Fibroblast of the aortic adventitia (primary cell): ENCODE measurements at regions not wholly inside any gene's neighbourhood (a gene's known extent, or its start where the extent isn't known, plus 50 kb on each side); places are given as distances from the start of the nearest gene placed in this dataset.
A peak's percentile ranks its signal among the peaks of the same experiment; 100 is the strongest.

Experiments
- DNase-seq: peaks from one replicate; pipeline ENCODE4 v3.0.0-alpha.2; 2010; ENCODE audit warnings: low read depth
- H3K4me3 ChIP-seq: 2 replicates; pipeline ENCODE4 v1.5.1; 2011; ENCODE audit warnings: low read depth, mild to moderate bottlenecking, control low read depth, low read length, moderate library complexity
- CTCF ChIP-seq: IDR thresholded peaks from 2 replicates; pipeline ENCODE4 v1.5.1; 2011; ENCODE audit warnings: mild to moderate bottlenecking, low read length, control low read depth, inconsistent platforms; ENCODE audit not compliant: insufficient read depth

- no peak overlapping the region for H3K4me3 ChIP-seq
- TF ChIP-seq CTCF = no peak
- DNase-seq = no peak
Observed at GRCh38 chr9:16025627-16026026, 472.8 kb downstream of the CCDC171 start.

- DNase-seq = no peak
- TF ChIP-seq CTCF = no peak
Observed at GRCh38 chr9:16026886-16027285, 474.0 kb downstream of the CCDC171 start.

GRCh38 chr9:16028548-16028947 lies 475.7 kb downstream of the CCDC171 start:
- DNase-seq = no peak
- TF ChIP-seq CTCF = peak; percentile 17
- H3K4me3 ChIP-seq = no peak overlapping the region

More at GRCh38 chr9:16026886-16027285, 474.0 kb downstream of the CCDC171 start:
- no peak overlapping the region for H3K4me3 ChIP-seq

GRCh38 chr9:16029046-16029615 lies 476.3 kb downstream of the CCDC171 start:
- H3K4me3 ChIP-seq = no peak overlapping the region
- no peak for DNase-seq
- TF ChIP-seq CTCF = no peak

GRCh38 chr9:16029796-16030363 lies 477.0 kb downstream of the CCDC171 start:
- TF ChIP-seq CTCF = no peak

GRCh38 chr9:16030528-16031185 lies 477.8 kb downstream of the CCDC171 start:
- H3K4me3 ChIP-seq = no peak overlapping the region
- TF ChIP-seq CTCF = no peak

More at GRCh38 chr9:16029796-16030363, 477.0 kb downstream of the CCDC171 start:
- no peak for DNase-seq
- H3K4me3 ChIP-seq = no peak overlapping the region

More at GRCh38 chr9:16030528-16031185, 477.8 kb downstream of the CCDC171 start:
- peak; percentile 66 for DNase-seq
